Activated naive CD4-positive, alpha-beta T cell treated with anti-CD3 and anti-CD28 coated beads, Interleukin-2, amount 50 U/mL, for 16 hours (primary cell): ENCODE measurements at regions not wholly inside any gene's neighbourhood (a gene's known extent, or its start where the extent isn't known, plus 50 kb on each side); places are given as distances from the start of the nearest gene placed in this dataset.

Experiments used
- DNase-seq: peaks from one replicate; pipeline ENCODE4 v3.0.0-alpha.2; 2020

GRCh38 chr3:30269751-30270445 is 336.5 kb upstream of the TGFBR2 start:
- DNase-seq: no peak

GRCh38 chr3:30271781-30272180 is 334.6 kb upstream of the TGFBR2 start:
- DNase-seq: no peak

GRCh38 chr3:30273304-30274072 is 332.9 kb upstream of the TGFBR2 start:
- DNase-seq: no peak

GRCh38 chr3:30277494-30277893 is 328.9 kb upstream of the TGFBR2 start:
- DNase-seq: no peak

- no peak for DNase-seq
Measured at GRCh38 chr3:30281526-30281925, 324.9 kb upstream of the TGFBR2 start.

GRCh38 chr3:30282154-30282696 is 324.2 kb upstream of the TGFBR2 start:
- no peak for DNase-seq

- DNase-seq: no peak
Measured at GRCh38 chr3:30285188-30286006, 321.0 kb upstream of the TGFBR2 start.

- no peak for DNase-seq
Measured at GRCh38 chr3:30286007-30286669, 320.3 kb upstream of the TGFBR2 start.

- no peak for DNase-seq
Measured at GRCh38 chr3:30286811-30287210, 319.6 kb upstream of the TGFBR2 start.

GRCh38 chr3:30288830-30289229 is 317.6 kb upstream of the TGFBR2 start:
- no peak for DNase-seq

GRCh38 chr3:30289324-30289723 is 317.1 kb upstream of the TGFBR2 start:
- no peak for DNase-seq

- DNase-seq: no peak
Measured at GRCh38 chr3:30289766-30290165, 316.6 kb upstream of the TGFBR2 start.

GRCh38 chr3:30290479-30290878 is 315.9 kb upstream of the TGFBR2 start:
- no peak for DNase-seq

- DNase-seq: no peak
Measured at GRCh38 chr3:30292192-30292893, 314.1 kb upstream of the TGFBR2 start.

GRCh38 chr3:30293621-30294240 is 312.7 kb upstream of the TGFBR2 start:
- no peak for DNase-seq

- DNase-seq: no peak
Measured at GRCh38 chr3:30294241-30294667, 312.1 kb upstream of the TGFBR2 start.

- DNase-seq: no peak
Measured at GRCh38 chr3:30297112-30297511, 309.3 kb upstream of the TGFBR2 start.

GRCh38 chr3:30299674-30300385 is 306.6 kb upstream of the TGFBR2 start:
- DNase-seq: no peak

- no peak for DNase-seq
Measured at GRCh38 chr3:30300809-30301208, 305.6 kb upstream of the TGFBR2 start.

GRCh38 chr3:30302027-30302426 is 304.4 kb upstream of the TGFBR2 start:
- DNase-seq: no peak

- DNase-seq: no peak
Measured at GRCh38 chr3:30303770-30304169, 302.6 kb upstream of the TGFBR2 start.
